ENCODE measurements at regions not wholly inside any gene's neighbourhood (a gene's known extent, or its start where the extent isn't known, plus 50 kb on each side); places are given as distances from the start of the nearest gene placed in this dataset.

- H3K27ac Mint-ChIP-seq, result peak overlapping the region in 1 of 2 donors; percentile 36
- DNase-seq (ENCODE audit: low spot score in 2 of 2) (peak in 1 of 2 donors; percentile 49), ATAC-seq (peak; percentile 31 to 62)
- no peaks in the 10 kb centered on the region for H3K36me3 Mint-ChIP-seq
- H3K9me3 Mint-ChIP-seq, result no peaks in the 10 kb centered on the region
Measured at GRCh38 chr10:63720072-63720537, 198.9 kb downstream of the REEP3 start.

DNA sequence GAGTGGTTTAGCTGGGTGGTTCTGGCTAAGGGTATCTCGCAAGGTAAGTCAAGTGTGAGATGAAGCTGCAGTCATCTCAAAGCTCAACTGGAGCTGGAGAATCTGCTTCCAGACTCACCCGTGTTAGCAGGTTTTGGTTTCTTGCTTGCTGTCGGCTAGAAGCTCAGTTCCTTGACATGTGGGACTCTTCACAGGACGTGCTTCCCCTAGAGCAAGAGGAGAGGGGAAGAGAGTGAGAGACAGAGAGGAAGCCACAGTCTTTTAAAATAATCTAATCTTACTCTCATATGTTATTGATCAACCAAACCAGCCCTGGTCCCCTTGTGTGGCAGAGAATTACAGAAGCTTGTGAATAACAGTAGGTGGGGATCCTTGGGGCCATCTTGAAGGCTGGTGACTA, 199.5 kb downstream of the REEP3 start:
- H3K27ac Mint-ChIP-seq, result no peak overlapping the region
- no peak for DNase-seq (ENCODE audit: low spot score in 2 of 2)
- no peaks in the 10 kb centered on the region for H3K9me3 Mint-ChIP-seq
- ATAC-seq, result peak in 1 of 2 donors; percentile 47
- H3K36me3 Mint-ChIP-seq, result no peaks in the 10 kb centered on the region

- ATAC-seq (no peak), DNase-seq (ENCODE audit: low spot score in 2 of 2) (no peak)
- H3K9me3 Mint-ChIP-seq, result no peaks in the 10 kb centered on the region
- H3K36me3 Mint-ChIP-seq, result no peaks in the 10 kb centered on the region
- H3K27ac Mint-ChIP-seq, result no peak overlapping the region
Measured at GRCh38 chr10:63722537-63722936, 201.3 kb downstream of the REEP3 start.

DNA sequence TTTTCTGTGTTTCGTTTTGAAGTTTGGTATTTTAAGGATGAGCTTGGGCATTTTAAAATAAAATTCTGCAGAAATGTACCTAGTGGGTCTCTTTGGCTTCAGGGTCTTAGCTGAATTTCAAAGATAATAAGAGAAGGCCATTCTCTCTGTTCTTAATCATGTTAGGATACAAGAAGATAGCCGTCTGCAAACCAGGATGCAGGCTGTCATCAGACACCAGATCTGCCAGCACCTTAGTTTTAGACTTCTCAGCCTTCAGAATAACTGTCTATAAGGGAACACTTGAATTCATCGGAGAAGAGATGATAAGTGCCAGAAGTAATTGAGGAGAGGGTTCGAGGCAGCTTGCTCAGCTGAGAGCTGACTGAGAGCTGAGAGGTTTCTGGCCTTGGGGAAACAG, 202.1 kb downstream of the REEP3 start:
- ATAC-seq (no peak), DNase-seq (ENCODE audit: low spot score in 2 of 2) (no peak)
- Mint-ChIP-seq H3K36me3 (no peaks in the 10 kb centered on the region), H3K27ac (no peak overlapping the region), H3K9me3 (no peaks in the 10 kb centered on the region)

DNA sequence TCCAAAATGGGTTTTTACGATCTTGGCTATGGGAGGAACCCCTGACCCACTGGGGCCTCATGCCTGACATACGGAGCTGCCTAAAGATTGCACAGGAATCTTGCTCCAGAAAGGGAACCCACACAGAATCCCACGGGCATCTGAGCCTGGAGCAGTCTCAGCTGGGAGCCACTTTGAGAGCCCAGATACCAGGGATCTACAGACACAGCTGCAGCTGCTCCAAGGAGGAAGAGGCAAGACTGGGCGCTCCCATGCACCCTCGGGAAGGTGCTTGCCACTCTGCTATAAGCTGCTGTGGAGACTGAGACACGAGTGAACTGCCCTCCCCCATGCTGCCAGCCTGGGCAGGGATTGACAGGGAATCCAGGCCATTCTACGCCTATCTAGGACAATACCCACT, 202.5 kb downstream of the REEP3 start:
- ATAC-seq (no peak), DNase-seq (ENCODE audit: low spot score in 2 of 2) (no peak)
- Mint-ChIP-seq H3K27ac (no peak overlapping the region), H3K36me3 (no peaks in the 10 kb centered on the region), H3K9me3 (no peaks in the 10 kb centered on the region)

GRCh38 chr10:63724922-63725321, 203.7 kb downstream of the REEP3 start:
- DNase-seq (ENCODE audit: low spot score in 2 of 2) (no peak), ATAC-seq (no peak)
- no peak overlapping the region for H3K27ac Mint-ChIP-seq
- no peaks in the 10 kb centered on the region for H3K9me3 Mint-ChIP-seq
- H3K36me3 Mint-ChIP-seq, result no peaks in the 10 kb centered on the region

DNA sequence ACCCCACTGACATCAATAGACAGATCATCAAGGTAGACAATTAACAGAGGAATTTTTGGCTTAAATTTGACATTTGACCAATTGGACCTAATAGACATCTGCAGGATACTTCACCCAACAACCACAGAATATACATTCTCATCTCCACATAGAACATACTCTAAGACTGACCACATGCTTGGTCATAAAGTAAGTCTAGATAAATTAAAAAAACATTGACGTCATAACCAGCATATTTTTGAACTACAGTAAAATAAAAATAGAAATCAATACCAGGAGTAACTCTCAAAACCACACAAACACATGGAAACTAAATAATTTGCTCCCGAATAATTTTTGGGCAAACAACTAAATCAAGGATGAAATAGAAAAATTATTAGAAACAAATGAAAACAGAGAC, 205.7 kb downstream of the REEP3 start:
- Mint-ChIP-seq H3K27ac (no peak overlapping the region), H3K9me3 (no peaks in the 10 kb centered on the region), H3K36me3 (no peaks in the 10 kb centered on the region)
- DNase-seq (ENCODE audit: low spot score in 2 of 2) (no peak), ATAC-seq (no peak)

GRCh38 chr10:63727636-63728035, 206.4 kb downstream of the REEP3 start:
- DNase-seq (ENCODE audit: low spot score in 2 of 2), result no peak

DNA sequence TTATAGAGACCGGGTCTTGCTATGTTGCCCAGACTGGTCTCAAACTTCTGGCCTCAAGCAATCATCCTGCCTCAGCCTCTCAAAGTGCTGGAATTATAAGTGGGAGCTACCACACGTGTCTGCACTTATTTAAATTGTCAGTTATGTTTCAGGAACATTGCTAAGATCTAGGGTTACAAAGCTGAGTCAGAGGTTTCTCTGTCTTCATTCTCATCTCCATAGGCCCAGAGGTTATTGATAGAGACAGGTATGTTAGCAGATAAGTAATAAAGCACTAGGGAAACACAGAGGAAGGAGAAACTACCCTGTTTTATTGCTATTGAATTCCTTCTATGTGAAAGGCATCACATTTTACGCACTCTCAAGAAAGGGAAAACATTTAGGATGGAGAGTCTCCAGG, 214.1 kb downstream of the REEP3 start:
- ATAC-seq (no peak), DNase-seq (ENCODE audit: low spot score in 2 of 2) (no peak)
- H3K27ac Mint-ChIP-seq, result no peak overlapping the region
- H3K36me3 Mint-ChIP-seq, result no peaks in the 10 kb centered on the region
- H3K9me3 Mint-ChIP-seq, result no peaks in the 10 kb centered on the region

More at GRCh38 chr10:63727636-63728035, 206.4 kb downstream of the REEP3 start:
- Mint-ChIP-seq H3K27ac (no peak overlapping the region), H3K9me3 (no peaks in the 10 kb centered on the region), H3K36me3 (no peaks in the 10 kb centered on the region)
- no peak for ATAC-seq

DNA sequence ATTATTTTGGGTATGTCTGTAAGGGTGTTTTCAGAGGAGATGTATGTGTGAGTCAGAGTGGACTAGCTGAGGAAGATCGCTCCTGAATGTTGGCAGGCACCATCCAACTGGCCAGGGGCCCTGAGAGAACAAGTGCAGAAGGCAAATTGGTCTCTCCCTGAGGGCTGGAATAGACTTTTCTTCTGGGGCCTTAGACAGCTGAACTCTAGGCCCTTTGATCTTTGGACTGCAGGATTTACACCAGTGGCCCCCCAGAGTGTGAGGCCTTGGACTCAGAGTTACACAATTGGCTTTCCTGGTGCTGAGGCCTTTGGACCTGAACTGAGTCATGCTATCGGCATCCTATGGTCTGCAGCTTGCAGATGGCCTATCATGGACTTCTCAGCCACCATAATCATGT, 217.2 kb downstream of the REEP3 start:
- Mint-ChIP-seq H3K27ac (no peak overlapping the region), H3K9me3 (no peaks in the 10 kb centered on the region), H3K36me3 (no peaks in the 10 kb centered on the region)
- DNase-seq (ENCODE audit: low spot score in 2 of 2), result no peak
- ATAC-seq, result no peak

DNA sequence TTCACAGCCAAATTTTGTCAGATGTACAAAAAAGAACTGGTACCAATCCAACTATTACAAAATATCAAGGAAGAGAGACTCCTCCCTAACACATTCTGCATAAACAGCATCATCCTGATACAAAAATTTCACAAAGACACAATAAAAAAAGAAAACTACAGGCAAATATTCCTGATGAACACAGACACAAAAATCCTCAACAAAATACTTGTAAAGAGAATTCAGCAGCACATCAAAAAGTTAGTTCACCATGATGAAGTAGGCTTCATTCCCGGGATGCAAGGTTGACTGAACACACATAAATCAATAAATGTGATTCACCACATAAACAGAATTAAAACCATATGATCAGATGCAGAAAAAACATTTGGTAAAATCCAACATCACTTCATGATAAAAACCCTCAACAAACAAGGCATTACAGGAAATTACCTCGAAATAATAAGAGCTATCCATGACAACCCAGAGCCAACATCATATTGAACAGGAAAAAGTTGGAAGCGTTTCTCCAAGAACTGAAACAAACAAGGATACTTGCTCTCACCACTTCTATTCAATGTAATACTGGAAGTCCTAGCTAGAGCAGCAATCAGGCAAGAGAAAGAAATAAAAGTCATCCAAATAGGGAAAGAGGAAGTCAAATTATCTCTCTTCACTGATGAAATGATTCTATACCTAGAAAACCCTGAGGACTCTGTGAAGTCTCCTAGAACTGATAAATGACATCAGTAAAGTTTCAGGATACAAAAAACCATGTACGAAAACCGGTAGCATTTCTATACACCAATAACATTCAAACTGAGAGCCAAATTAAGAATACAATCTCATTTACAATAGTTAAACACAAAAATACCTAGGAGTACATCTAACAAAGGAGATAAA, 223.1 kb downstream of the REEP3 start:
- no peaks in the 10 kb centered on the region for H3K9me3 Mint-ChIP-seq
- no peak for ATAC-seq
- H3K27ac Mint-ChIP-seq, result no peak overlapping the region
- no peak for DNase-seq (ENCODE audit: low spot score in 2 of 2)
- H3K36me3 Mint-ChIP-seq, result no peaks in the 10 kb centered on the region

DNA sequence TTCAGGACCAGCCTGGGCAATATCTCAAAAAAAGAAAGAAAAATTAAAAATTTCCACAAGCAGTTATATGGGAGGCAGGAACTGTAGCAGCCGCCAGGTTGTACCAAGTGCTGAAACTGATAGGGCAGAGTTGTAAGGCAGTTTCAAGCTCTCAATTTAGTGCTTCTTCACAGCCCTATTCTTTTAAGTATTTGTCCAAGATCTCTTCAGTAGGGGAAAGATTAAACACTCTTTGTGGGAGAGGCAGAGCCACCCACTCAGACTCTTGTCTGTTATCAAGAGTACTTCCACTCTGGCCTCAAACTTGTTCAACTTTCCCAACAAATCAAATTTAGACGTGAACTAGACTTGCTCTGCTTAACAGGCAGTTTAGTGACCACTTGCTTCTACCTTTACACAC, 228.7 kb downstream of the REEP3 start:
- Mint-ChIP-seq H3K9me3 (no peaks in the 10 kb centered on the region), H3K27ac (no peak overlapping the region), H3K36me3 (no peaks in the 10 kb centered on the region)
- ATAC-seq (no peak), DNase-seq (ENCODE audit: low spot score in 2 of 2) (no peak)

- no peaks in the 10 kb centered on the region for H3K36me3 Mint-ChIP-seq
- DNase-seq (ENCODE audit: low spot score in 2 of 2) (no peak), ATAC-seq (no peak)
- H3K27ac Mint-ChIP-seq, result no peak overlapping the region
- H3K9me3 Mint-ChIP-seq, result no peaks in the 10 kb centered on the region
Measured at GRCh38 chr10:63751836-63752235, 230.6 kb downstream of the REEP3 start.

- H3K27ac Mint-ChIP-seq, result no peak overlapping the region
- no peak for ATAC-seq
- no peaks in the 10 kb centered on the region for H3K9me3 Mint-ChIP-seq
- no peaks in the 10 kb centered on the region for H3K36me3 Mint-ChIP-seq
- no peak for DNase-seq (ENCODE audit: low spot score in 2 of 2)
Measured at GRCh38 chr10:63752318-63752717, 231.1 kb downstream of the REEP3 start.

DNA sequence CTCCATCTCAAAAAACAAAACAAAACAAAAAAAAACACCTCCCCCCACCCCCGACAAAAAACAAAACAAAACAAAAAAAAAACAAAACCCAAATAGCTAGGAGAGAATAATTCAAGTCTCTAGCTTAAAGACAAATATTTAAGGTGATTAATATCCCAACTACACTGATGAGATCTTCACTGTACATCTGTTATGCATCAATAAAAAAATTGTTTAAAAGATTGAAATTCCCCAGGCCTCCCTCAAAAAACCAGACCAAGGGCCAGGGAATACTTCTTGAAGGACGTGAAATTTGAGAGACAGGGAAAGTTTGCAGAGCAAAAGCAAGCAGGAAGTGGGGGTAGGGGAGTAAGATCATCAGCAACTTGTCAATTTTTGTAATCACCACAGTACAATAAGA, 232.6 kb downstream of the REEP3 start:
- no peaks in the 10 kb centered on the region for H3K36me3 Mint-ChIP-seq
- no peak overlapping the region for H3K27ac Mint-ChIP-seq
- ATAC-seq (no peak), DNase-seq (ENCODE audit: low spot score in 2 of 2) (no peak)
- H3K9me3 Mint-ChIP-seq, result no peaks in the 10 kb centered on the region

- peak overlapping the region in 1 of 2 donors; percentile 40 for H3K27ac Mint-ChIP-seq
- ATAC-seq (no peak), DNase-seq (ENCODE audit: low spot score in 2 of 2) (no peak)
- H3K9me3 Mint-ChIP-seq, result no peaks in the 10 kb centered on the region
- H3K36me3 Mint-ChIP-seq, result no peaks in the 10 kb centered on the region
Measured at GRCh38 chr10:63755441-63755840, 234.2 kb downstream of the REEP3 start.

GRCh38 chr10:63757067-63757466, 235.9 kb downstream of the REEP3 start:
- Mint-ChIP-seq H3K27ac (no peak overlapping the region), H3K9me3 (no peaks in the 10 kb centered on the region), H3K36me3 (no peaks in the 10 kb centered on the region)
- DNase-seq (ENCODE audit: low spot score in 2 of 2) (no peak), ATAC-seq (no peak)

DNA sequence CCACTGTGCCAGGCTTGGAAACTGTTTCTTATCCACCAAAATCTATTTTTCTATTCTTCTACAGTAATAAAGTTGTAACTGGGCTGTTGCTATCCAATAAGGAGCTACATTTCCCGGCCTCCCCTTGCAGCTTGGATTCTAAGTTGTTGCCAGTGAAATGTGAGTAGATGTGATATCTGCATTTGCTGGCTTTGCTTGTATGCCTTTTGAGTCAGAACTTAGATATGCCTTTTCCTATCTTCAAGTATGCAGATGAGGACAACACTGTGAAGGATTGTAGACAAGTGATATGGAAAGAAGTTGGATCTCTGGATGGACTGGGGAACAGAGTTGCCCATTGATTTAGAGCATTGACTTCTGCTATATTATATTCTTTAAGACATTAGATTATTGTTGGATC, 236.9 kb downstream of the REEP3 start:
- DNase-seq (ENCODE audit: low spot score in 2 of 2) (no peak), ATAC-seq (no peak)
- Mint-ChIP-seq H3K9me3 (no peaks in the 10 kb centered on the region), H3K36me3 (no peaks in the 10 kb centered on the region), H3K27ac (no peak overlapping the region)
